RWPE2 (cell line): ENCODE measurements at regions not wholly inside any gene's neighbourhood (a gene's known extent, or its start where the extent isn't known, plus 50 kb on each side); places are given as distances from the start of the nearest gene placed in this dataset.

Experiments used
- ATAC-seq: fragments of 200-7000 bp; cut with Tn5 transposase; 3 replicates; pipeline ENCODE4 v1.9.1; 2021; ENCODE audit warnings: low read depth
- DNase-seq: peaks from one replicate; pipeline ENCODE4 v3.0.0-alpha.2; 2020; ENCODE audit warnings: low spot score
- H3K27ac ChIP-seq: fragments of 450-650 bp; 2 replicates; pipeline ENCODE4 v1.5.1; 2017; ENCODE audit warnings: mild to moderate bottlenecking; ENCODE audit not compliant: poor library complexity, severe bottlenecking
- H3K27me3 ChIP-seq: fragments of 250-450 bp; sonication (Bioruptor Pico); 2 replicates; pipeline ENCODE4 v1.5.1; 2021; ENCODE audit warnings: mild to moderate bottlenecking, moderate library complexity; ENCODE audit not compliant: insufficient read depth, poor library complexity, severe bottlenecking
- H3K36me3 ChIP-seq: fragments of 250-450 bp; sonication (Bioruptor Pico); 2 replicates; pipeline ENCODE4 v1.5.1; 2020; ENCODE audit warnings: low read depth, mild to moderate bottlenecking, moderate library complexity
- H3K4me1 ChIP-seq: fragments of 250-450 bp; sonication (Bioruptor Pico); 2 replicates; pipeline ENCODE4 v1.5.1; 2021; ENCODE audit warnings: mild to moderate bottlenecking, moderate library complexity; ENCODE audit not compliant: insufficient read depth, poor library complexity, severe bottlenecking
- H3K4me3 ChIP-seq: fragments of 250-450 bp; sonication (Bioruptor Pico); 2 replicates; pipeline ENCODE4 v1.5.1; 2021; ENCODE audit warnings: mild to moderate bottlenecking, moderate library complexity; ENCODE audit not compliant: severe bottlenecking
- H3K9me3 ChIP-seq: fragments of 250-450 bp; sonication (Bioruptor Pico); 2 replicates; pipeline ENCODE4 v1.5.1; 2021; ENCODE audit warnings: mild to moderate bottlenecking, moderate library complexity; ENCODE audit not compliant: severe bottlenecking
- TF ChIP-seq, protein P1 (sequence below): fragments of 450-650 bp; IDR thresholded peaks from one replicate; pipeline ENCODE4 v1.5.1; 2017; ENCODE audit warnings: mild to moderate bottlenecking, moderate library complexity; ENCODE audit not compliant: poor library complexity, severe bottlenecking

DNA sequence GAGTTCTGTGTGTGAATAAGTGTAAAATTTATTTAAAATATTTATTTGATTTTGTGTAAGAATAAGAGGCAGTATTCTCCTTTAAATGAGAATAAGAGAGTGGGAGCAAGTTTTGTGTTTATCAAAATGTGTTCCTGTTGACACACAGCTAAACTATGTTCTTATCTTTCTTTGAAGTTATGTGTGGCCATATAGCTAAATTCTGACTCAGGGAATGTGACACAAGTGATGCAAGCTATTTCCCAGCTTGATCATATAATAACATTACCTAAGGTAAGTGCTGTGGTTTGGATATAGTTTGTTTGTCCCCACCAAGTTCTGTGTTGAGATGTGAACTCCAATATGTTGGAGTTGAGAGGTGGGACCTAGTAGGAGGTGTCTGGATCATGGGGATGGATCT, 740.0 kb upstream of the IGFBP7 start:
- Histone ChIP-seq H3K4me1 (no peaks in the 10 kb centered on the region), H3K4me3 (no peak overlapping the region), H3K9me3 (no peaks in the 10 kb centered on the region), H3K36me3 (no peaks in the 10 kb centered on the region), H3K27ac (no peak overlapping the region), H3K27me3 (no peaks in the 10 kb centered on the region)
- DNase-seq: no peak
- TF ChIP-seq, protein P1, sequence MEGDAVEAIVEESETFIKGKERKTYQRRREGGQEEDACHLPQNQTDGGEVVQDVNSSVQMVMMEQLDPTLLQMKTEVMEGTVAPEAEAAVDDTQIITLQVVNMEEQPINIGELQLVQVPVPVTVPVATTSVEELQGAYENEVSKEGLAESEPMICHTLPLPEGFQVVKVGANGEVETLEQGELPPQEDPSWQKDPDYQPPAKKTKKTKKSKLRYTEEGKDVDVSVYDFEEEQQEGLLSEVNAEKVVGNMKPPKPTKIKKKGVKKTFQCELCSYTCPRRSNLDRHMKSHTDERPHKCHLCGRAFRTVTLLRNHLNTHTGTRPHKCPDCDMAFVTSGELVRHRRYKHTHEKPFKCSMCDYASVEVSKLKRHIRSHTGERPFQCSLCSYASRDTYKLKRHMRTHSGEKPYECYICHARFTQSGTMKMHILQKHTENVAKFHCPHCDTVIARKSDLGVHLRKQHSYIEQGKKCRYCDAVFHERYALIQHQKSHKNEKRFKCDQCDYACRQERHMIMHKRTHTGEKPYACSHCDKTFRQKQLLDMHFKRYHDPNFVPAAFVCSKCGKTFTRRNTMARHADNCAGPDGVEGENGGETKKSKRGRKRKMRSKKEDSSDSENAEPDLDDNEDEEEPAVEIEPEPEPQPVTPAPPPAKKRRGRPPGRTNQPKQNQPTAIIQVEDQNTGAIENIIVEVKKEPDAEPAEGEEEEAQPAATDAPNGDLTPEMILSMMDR: no peak
- no peak for ATAC-seq

DNA sequence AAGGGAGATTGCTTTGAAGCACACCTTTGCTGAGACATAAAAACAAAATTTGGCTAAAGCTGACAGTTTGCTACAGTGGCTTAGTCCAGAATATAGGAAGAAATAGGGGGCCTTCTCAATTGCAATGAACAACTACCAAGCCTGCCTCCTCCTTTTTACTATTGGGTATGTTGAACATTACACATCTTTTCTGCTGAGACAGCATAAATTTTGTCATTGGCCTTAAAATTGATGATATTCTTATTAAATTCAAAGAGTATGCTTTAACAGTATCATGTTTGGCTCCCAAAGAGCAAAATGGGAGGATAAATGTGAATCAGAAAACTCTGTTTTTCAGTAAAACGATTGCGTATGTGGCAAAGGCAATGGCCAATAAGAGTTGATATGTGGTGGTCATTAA, 721.9 kb upstream of the IGFBP7 start:
- Histone ChIP-seq H3K9me3 (no peaks in the 10 kb centered on the region), H3K4me1 (no peaks in the 10 kb centered on the region), H3K36me3 (no peaks in the 10 kb centered on the region), H3K27ac (no peak overlapping the region), H3K27me3 (peaks cover 2% of the 10 kb centered on the region), H3K4me3 (no peak overlapping the region)
- TF ChIP-seq, protein P1: no peak
- DNase-seq: no peak
- ATAC-seq: no peak

DNA sequence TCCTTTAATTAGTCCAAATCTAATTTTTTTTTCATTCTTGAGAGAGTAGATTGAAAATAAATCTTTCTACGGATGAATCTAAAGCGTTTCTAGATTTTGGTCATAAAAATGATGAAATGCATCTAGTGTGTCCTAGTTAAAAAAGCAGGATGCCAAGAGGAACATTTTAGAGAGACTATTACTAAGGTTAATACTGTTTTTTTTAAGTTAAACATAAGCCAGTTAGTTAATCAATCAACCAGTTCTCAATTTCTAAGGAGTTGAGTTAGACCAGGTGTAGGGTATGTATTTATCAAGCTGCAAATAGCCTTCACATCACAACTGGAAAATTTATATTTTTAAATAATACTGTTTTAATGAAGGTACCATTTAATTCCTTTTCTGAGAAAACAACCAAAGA, 679.5 kb upstream of the IGFBP7 start:
- no peaks in the 10 kb centered on the region for H3K9me3 ChIP-seq
- no peak overlapping the region for H3K27ac ChIP-seq
- H3K36me3 ChIP-seq: no peaks in the 10 kb centered on the region
- ATAC-seq (no peak), DNase-seq (no peak)
- TF ChIP-seq, protein P1: no peak
- no peaks in the 10 kb centered on the region for H3K4me1 ChIP-seq
- peaks cover 4% of the 10 kb centered on the region for H3K27me3 ChIP-seq
- H3K4me3 ChIP-seq: no peak overlapping the region

DNA sequence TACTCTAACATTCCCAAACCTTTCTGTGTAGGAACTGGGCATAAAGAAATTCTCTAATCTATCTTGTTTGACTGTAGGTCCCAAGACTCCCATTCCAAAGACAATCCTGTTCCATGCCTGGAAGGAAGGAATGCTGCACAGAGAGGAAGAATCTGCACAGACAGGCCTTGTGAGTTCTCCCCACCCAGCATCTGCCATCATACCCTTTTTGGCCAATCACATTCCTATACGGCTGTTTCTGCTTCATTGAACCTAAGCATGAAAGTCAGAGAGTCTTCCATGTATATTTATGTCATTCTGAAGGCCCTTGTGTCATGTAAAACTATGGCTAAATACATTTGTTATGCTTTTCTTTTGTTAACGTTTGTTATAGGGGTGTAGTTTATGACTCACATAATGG, 667.7 kb upstream of the IGFBP7 start:
- H3K4me3 ChIP-seq: no peak overlapping the region
- H3K4me1 ChIP-seq: no peaks in the 10 kb centered on the region
- H3K36me3 ChIP-seq: no peaks in the 10 kb centered on the region
- no peaks in the 10 kb centered on the region for H3K9me3 ChIP-seq
- no peaks in the 10 kb centered on the region for H3K27me3 ChIP-seq
- DNase-seq (no peak), ATAC-seq (no peak)
- TF ChIP-seq, protein P1: no peak
- H3K27ac ChIP-seq: no peak overlapping the region

DNA sequence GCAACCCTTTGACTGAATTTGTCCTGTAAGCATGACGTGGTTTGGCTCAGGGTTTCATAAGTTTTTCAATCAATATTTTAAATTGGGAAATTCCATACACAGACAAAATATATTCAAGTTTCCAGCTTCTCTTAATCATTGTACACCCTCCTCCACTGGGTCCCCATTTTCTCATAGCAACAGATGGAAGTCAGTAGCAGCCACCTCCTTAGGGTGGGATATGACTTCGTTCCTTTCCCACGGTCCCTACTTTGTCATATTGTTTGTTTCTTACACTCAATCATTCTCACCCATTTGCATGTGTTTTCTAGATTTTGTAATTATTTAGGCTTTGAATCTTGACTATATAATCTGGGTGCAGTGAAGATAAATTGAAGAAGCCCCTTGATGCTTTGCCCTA, 664.5 kb upstream of the IGFBP7 start:
- ATAC-seq: no peak
- no peak overlapping the region for H3K27ac ChIP-seq

More for the DNA sequence above, 664.5 kb upstream of the IGFBP7 start:
- Histone ChIP-seq H3K4me1 (no peaks in the 10 kb centered on the region), H3K9me3 (no peaks in the 10 kb centered on the region), H3K36me3 (no peaks in the 10 kb centered on the region), H3K27me3 (peaks cover 7% of the 10 kb centered on the region), H3K4me3 (no peak overlapping the region)
- TF ChIP-seq, protein P1: no peak
- DNase-seq: no peak
